ENCODE measurements at regions not wholly inside any gene's neighbourhood (a gene's known extent, or its start where the extent isn't known, plus 50 kb on each side); places are given as distances from the start of the nearest gene placed in this dataset.

- DNase-seq = no peak
- no peaks in the 10 kb centered on the region for H3K4me1 ChIP-seq
- no peak overlapping the region for H3K4me3 ChIP-seq
- no peak for TF ChIP-seq POLR2AphosphoS5 (IDR thresholded peaks at IDR 0.05)
- TF ChIP-seq CTCF (IDR thresholded peaks at IDR 0.05 in 8 of 11, conservative IDR thresholded peaks at IDR 0.05 in 3 of 11) = no peak
- no peak for TF ChIP-seq POLR2A (IDR thresholded peaks at IDR 0.05)
- H3K9me3 ChIP-seq = peaks cover 0 to 21% (median 2%) of the 10 kb centered on the region in 8 donors
- no peaks in the 10 kb centered on the region for H3K27me3 ChIP-seq (replicated peaks in 1 of 7)
- intact Hi-C loops (cut with DNase I; ENCODE audit: low total_unique reads) = no loop called here
- H3K36me3 ChIP-seq = no peaks in the 10 kb centered on the region
- no peak overlapping the region for H3K27ac ChIP-seq
These were observed 586.9 kb upstream of the SGO1 start for GRCh38 chr3:20772869-20773268.

- intact Hi-C loops (cut with DNase I; ENCODE audit: low total_unique reads) = no loop called here
- no peak for DNase-seq
- no peak overlapping the region for H3K4me3 ChIP-seq
- H3K27ac ChIP-seq = no peak overlapping the region
- H3K27me3 ChIP-seq (replicated peaks in 1 of 7) = no peaks in the 10 kb centered on the region
- H3K9me3 ChIP-seq = peaks cover 0 to 19% (median 3%) of the 10 kb centered on the region in 8 donors
- no peaks in the 10 kb centered on the region for H3K36me3 ChIP-seq
- 44 to 56% (median 53%) methylated on average over 4 of the region's 4 CpGs for WGBS, 5 donors
- TF ChIP-seq CTCF (IDR thresholded peaks at IDR 0.05 in 8 of 11, conservative IDR thresholded peaks at IDR 0.05 in 3 of 11) (no peak), POLR2AphosphoS5 (IDR thresholded peaks at IDR 0.05) (no peak), POLR2A (IDR thresholded peaks at IDR 0.05) (no peak)
- no peaks in the 10 kb centered on the region for H3K4me1 ChIP-seq
These were observed 583.4 kb upstream of the SGO1 start for GRCh38 chr3:20769430-20769829.

- Histone ChIP-seq H3K9me3 (peaks cover 0 to 10% (median 0%) of the 10 kb centered on the region in 8 donors), H3K4me3 (no peak overlapping the region), H3K4me1 (no peaks in the 10 kb centered on the region), H3K36me3 (no peaks in the 10 kb centered on the region), H3K27me3 (replicated peaks in 1 of 7) (no peaks in the 10 kb centered on the region), H3K27ac (no peak overlapping the region)
- no peak for TF ChIP-seq POLR2AphosphoS5 (IDR thresholded peaks at IDR 0.05)
- TF ChIP-seq CTCF (IDR thresholded peaks at IDR 0.05 in 8 of 11, conservative IDR thresholded peaks at IDR 0.05 in 3 of 11) = no peak
- intact Hi-C loops (cut with DNase I; ENCODE audit: low total_unique reads) = no loop called here
- no peak for DNase-seq
These were observed 575.0 kb upstream of the SGO1 start for GRCh38 chr3:20760981-20761380.

GRCh38 chr3:20752416-20752815, 566.4 kb upstream of the SGO1 start:
- Histone ChIP-seq H3K9me3 (peaks cover 0 to 11% (median 5%) of the 10 kb centered on the region in 8 donors), H3K4me1 (no peaks in the 10 kb centered on the region), H3K27me3 (replicated peaks in 1 of 7) (no peaks in the 10 kb centered on the region), H3K36me3 (no peaks in the 10 kb centered on the region), H3K4me3 (no peak overlapping the region), H3K27ac (no peak overlapping the region)
- DNase-seq = no peak
- TF ChIP-seq POLR2A (IDR thresholded peaks at IDR 0.05) (no peak), POLR2AphosphoS5 (IDR thresholded peaks at IDR 0.05) (no peak), CTCF (IDR thresholded peaks at IDR 0.05 in 8 of 11, conservative IDR thresholded peaks at IDR 0.05 in 3 of 11) (no peak)
- 25 to 64% (median 43%) methylated on average over 1 of the region's 1 CpG for WGBS, 5 donors
- intact Hi-C loops (cut with DNase I; ENCODE audit: low total_unique reads) = no loop called here

Measured in spleen (tissue), 11 donors.